Panc1 (cell line): ENCODE measurements at regions not wholly inside any gene's neighbourhood (a gene's known extent, or its start where the extent isn't known, plus 50 kb on each side); places are given as distances from the start of the nearest gene placed in this dataset.

Source experiments
- ATAC-seq: fragments of 200-7000 bp; cut with Tn5 transposase; 2 replicates; pipeline ENCODE4 v1.9.1; 2020; ENCODE audit warnings: mild to moderate bottlenecking, moderate library complexity
- BruUV-seq: library from RNA; stranded (reverse); fragments of 400-500 nt; replicated peaks from 2 replicates; lab custom pipeline; 2021; lab: Mats Ljungman, UMichigan
- CTCF ChIA-PET: fragments of 300-600 bp; sonication (Branson Sonifier 250); formaldehyde crosslinking; loops from one replicate; lab custom pipeline; 2022; ENCODE audit warnings: antibody characterized with exemption; lab: Charles Lee
- POLR2A ChIA-PET: fragments of 300-600 bp; sonication (Branson Sonifier 250); formaldehyde crosslinking; loops from one replicate; lab custom pipeline; 2022; ENCODE audit warnings: antibody characterized with exemption; lab: Charles Lee
- DNase-seq: peaks from one replicate; pipeline ENCODE4 v3.0.0-alpha.2; 2010; ENCODE audit warnings: low read depth, low spot score
- H3K27ac ChIP-seq: 2 replicates; pipeline ENCODE4 v1.5.1; 2011; ENCODE audit warnings: mild to moderate bottlenecking, low read length, inconsistent platforms
- H3K27me3 ChIP-seq: fragments of 200-500 bp; sonication (Bioruptor generic); 2 replicates; pipeline ENCODE4 v1.6.0; 2014; ENCODE audit warnings: low read length, inconsistent platforms; ENCODE audit not compliant: control insufficient read depth, insufficient read depth
- H3K36me3 ChIP-seq: fragments of 200-500 bp; sonication (Bioruptor generic); 2 replicates; pipeline ENCODE4 v1.5.1; 2014; ENCODE audit warnings: inconsistent platforms, mild to moderate bottlenecking, low read length, moderate library complexity; ENCODE audit not compliant: control insufficient read depth, insufficient read depth
- H3K4me1 ChIP-seq: 2 replicates; pipeline ENCODE4 v1.5.1; 2011; ENCODE audit warnings: inconsistent platforms, mild to moderate bottlenecking, low read length, moderate library complexity; ENCODE audit not compliant: control insufficient read depth, insufficient read depth
- H3K4me3 ChIP-seq, 2 experiments: 2 replicates each; pipeline ENCODE4 v1.5.1; 2011 to 2012; ENCODE audit warnings: low read depth in 2 of 2, low read length in 2 of 2, mild to moderate bottlenecking in 2 of 2, inconsistent platforms in 1 of 2, moderate library complexity in 1 of 2
- H3K9me3 ChIP-seq: fragments of 200-500 bp; sonication (Bioruptor generic); 2 replicates; pipeline ENCODE4 v1.5.1; 2014; ENCODE audit warnings: low read depth, mild to moderate bottlenecking, inconsistent platforms, low read length, moderate library complexity; ENCODE audit not compliant: control insufficient read depth, insufficient read depth
- POLR2AphosphoS5 ChIP-seq: IDR thresholded peaks from 2 replicates; pipeline ENCODE4 v1.6.1; 2012; ENCODE audit warnings: mild to moderate bottlenecking, low read depth, low read length, moderate library complexity
- REST ChIP-seq, 2 experiments: IDR thresholded peaks; 2 replicates each; pipeline ENCODE4 v1.6.1; 2011 to 2012; ENCODE audit warnings: low read depth in 2 of 2, control low read depth in 1 of 2, low read length in 1 of 2, mild to moderate bottlenecking in 1 of 2, moderate library complexity in 1 of 2; ENCODE audit not compliant: insufficient read depth in 1 of 2
- SIN3A ChIP-seq: IDR thresholded peaks from 2 replicates; pipeline ENCODE4 v1.6.1; 2012; ENCODE audit warnings: low read depth, mild to moderate bottlenecking, low read length, moderate library complexity, borderline replicate concordance; ENCODE audit not compliant: insufficient read depth
- TCF7L2 ChIP-seq: IDR thresholded peaks from 2 replicates; pipeline ENCODE4 v1.6.1; 2011; ENCODE audit warnings: mild to moderate bottlenecking, low read depth, low read length, inconsistent platforms
- in situ Hi-C: cut with HindIII; loops from 2 replicates; pipeline ENCODE4 v1.10.0; 2016; ENCODE audit warnings: low sequenced_read_pairs, low pct_unique_long_range_greater_than_20kb
- intact Hi-C: fragments of 100-400 bp; cut with micrococcal nuclease; formaldehyde crosslinking; loops from one replicate; pipeline ENCODE4 v1.10.0; 2022; ENCODE audit not compliant: unreplicated experiment
- TF ChIP-seq, protein P1 (sequence below): fragments of 450-650 bp; IDR thresholded peaks from 2 replicates; pipeline ENCODE4 v1.5.1; 2017; ENCODE audit warnings: mild to moderate bottlenecking

- BruUV-seq: no TSS peak
- in situ Hi-C loops: no loop called here
- Histone ChIP-seq H3K4me1 (no peaks in the 10 kb centered on the region), H3K4me3 (no peak overlapping the region), H3K9me3 (no peaks in the 10 kb centered on the region), H3K27ac (no peak overlapping the region), H3K36me3 (no peaks in the 10 kb centered on the region), H3K27me3 (no peaks in the 10 kb centered on the region)
- intact Hi-C loops: no loop called here
- ChIA-PET POLR2A (no interaction called here), CTCF (no interaction called here)
- TF ChIP-seq, protein P1, sequence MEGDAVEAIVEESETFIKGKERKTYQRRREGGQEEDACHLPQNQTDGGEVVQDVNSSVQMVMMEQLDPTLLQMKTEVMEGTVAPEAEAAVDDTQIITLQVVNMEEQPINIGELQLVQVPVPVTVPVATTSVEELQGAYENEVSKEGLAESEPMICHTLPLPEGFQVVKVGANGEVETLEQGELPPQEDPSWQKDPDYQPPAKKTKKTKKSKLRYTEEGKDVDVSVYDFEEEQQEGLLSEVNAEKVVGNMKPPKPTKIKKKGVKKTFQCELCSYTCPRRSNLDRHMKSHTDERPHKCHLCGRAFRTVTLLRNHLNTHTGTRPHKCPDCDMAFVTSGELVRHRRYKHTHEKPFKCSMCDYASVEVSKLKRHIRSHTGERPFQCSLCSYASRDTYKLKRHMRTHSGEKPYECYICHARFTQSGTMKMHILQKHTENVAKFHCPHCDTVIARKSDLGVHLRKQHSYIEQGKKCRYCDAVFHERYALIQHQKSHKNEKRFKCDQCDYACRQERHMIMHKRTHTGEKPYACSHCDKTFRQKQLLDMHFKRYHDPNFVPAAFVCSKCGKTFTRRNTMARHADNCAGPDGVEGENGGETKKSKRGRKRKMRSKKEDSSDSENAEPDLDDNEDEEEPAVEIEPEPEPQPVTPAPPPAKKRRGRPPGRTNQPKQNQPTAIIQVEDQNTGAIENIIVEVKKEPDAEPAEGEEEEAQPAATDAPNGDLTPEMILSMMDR: no peak
- no peak for TF ChIP-seq TCF7L2
- no peak for TF ChIP-seq POLR2AphosphoS5
- no peak for TF ChIP-seq SIN3A
- TF ChIP-seq REST (IDR thresholded peaks at IDR 0.05; ENCODE audit: insufficient read depth in 1 of 2, low read depth in 2 of 2, low read length in 1 of 2): no peak
- DNase-seq: no peak
- no peak for ATAC-seq
These were observed 217.9 kb upstream of the PWP1 start for GRCh38 chr12:107467716-107468115.

GRCh38 chr12:107468182-107468581 lies 217.4 kb upstream of the PWP1 start:
- Histone ChIP-seq H3K9me3 (no peaks in the 10 kb centered on the region), H3K4me3 (no peak overlapping the region), H3K36me3 (no peaks in the 10 kb centered on the region), H3K4me1 (no peaks in the 10 kb centered on the region), H3K27me3 (no peaks in the 10 kb centered on the region), H3K27ac (no peak overlapping the region)
- ChIA-PET POLR2A (no interaction called here), CTCF (no interaction called here)
- no TSS peak for BruUV-seq
- in situ Hi-C loops: no loop called here
- TF ChIP-seq, protein P1: no peak
- TF ChIP-seq SIN3A (no peak), REST (IDR thresholded peaks at IDR 0.05; ENCODE audit: insufficient read depth in 1 of 2, low read depth in 2 of 2, low read length in 1 of 2) (no peak)
- DNase-seq (no peak), ATAC-seq (no peak)
- intact Hi-C loops: no loop called here
